ENCODE measurements at regions not wholly inside any gene's neighbourhood (a gene's known extent, or its start where the extent isn't known, plus 50 kb on each side); places are given as distances from the start of the nearest gene placed in this dataset.

DNA sequence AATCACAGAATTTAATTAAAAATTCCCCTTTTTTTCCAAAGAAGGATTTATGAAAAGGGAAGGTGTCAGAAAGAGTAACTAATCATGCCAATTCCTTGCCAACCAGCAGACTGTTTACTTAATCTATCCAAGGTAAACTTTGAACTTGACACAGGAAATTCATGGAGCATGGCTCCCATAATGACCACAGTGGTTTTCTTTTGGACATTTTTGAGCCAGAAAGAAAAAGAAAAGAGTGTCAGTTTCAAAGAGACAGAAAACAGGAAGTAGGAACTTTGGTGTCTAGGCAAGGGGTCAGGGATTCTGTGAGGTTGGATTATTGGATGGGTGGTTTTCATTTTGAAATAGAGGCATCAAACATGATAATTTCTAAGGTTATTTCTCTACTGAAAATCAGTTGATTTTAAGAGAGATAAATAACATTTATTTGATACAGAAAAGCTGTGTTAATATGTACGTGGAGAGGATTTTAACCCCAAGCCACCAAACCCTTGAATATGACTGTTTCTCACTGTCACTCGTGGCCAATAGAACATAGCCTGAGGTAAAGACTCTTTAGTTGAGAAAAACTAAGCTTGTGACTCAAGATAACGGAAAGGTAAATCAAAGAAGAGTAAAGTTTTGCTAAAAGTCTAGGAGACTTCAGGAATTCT, 196.1 kb downstream of the TTC6 start (continued):
- TF ChIP-seq PAXIP1 (CRISPR knock-in tag; conservative IDR thresholded peaks at IDR 0.05) (peak; percentile 98), ZFP36L1 (CRISPR knock-in tag; IDR thresholded peaks at IDR 0.05) (0 out of 2 replicates have a peak, but pooled peaks have one; percentile 34), ATF3 (CRISPR knock-in tag; IDR thresholded peaks at IDR 0.05) (no peak; the same call in 1 of the 2 replicates), ISX (CRISPR knock-in tag; conservative IDR thresholded peaks at IDR 0.05) (no peak), HMG20A (CRISPR knock-in tag; IDR thresholded peaks at IDR 0.05; ENCODE audit: borderline replicate concordance) (peak; percentile 93), ZNF678 (CRISPR knock-in tag; IDR thresholded peaks at IDR 0.05) (no peak), ZNF205 (CRISPR knock-in tag; IDR thresholded peaks at IDR 0.05) (peak; percentile 86), MLX (CRISPR knock-in tag; IDR thresholded peaks at IDR 0.05) (peak; percentile 95), GATAD2A (CRISPR knock-in tag; IDR thresholded peaks at IDR 0.05) (peak; percentile 99), TBX3 (IDR thresholded peaks at IDR 0.05; ENCODE audit: borderline replicate concordance) (peak; percentile 80; the same call in 1 of the 2 replicates), NFE2 (CRISPR knock-in tag; IDR thresholded peaks at IDR 0.05) (no peak), ZNF547 (CRISPR knock-in tag; IDR thresholded peaks at IDR 0.05) (0 out of 2 replicates have a peak, but pooled peaks have one; percentile 40), ZNF121 (CRISPR knock-in tag; IDR thresholded peaks at IDR 0.05) (no peak), KLF11 (CRISPR knock-in tag; IDR thresholded peaks at IDR 0.05) (peak; percentile 65; the same call in 1 of the 2 replicates), ZNF501 (CRISPR knock-in tag; IDR thresholded peaks at IDR 0.05) (no peak), KLF16 (CRISPR knock-in tag; IDR thresholded peaks at IDR 0.05) (peak in 1 of 2 experiments; percentile 52; a peak in 1 of 4 replicates), SP140L (CRISPR knock-in tag; IDR thresholded peaks at IDR 0.05; ENCODE audit: borderline replicate concordance) (peak; percentile 90; the same call in 1 of the 2 replicates), ELF4 (CRISPR knock-in tag; IDR thresholded peaks at IDR 0.05; ENCODE audit: borderline replicate concordance) (no peak), KDM6A (CRISPR knock-in tag; IDR thresholded peaks at IDR 0.05; ENCODE audit: low read depth) (peak; percentile 88)
- TF ChIP-seq, protein P1, sequence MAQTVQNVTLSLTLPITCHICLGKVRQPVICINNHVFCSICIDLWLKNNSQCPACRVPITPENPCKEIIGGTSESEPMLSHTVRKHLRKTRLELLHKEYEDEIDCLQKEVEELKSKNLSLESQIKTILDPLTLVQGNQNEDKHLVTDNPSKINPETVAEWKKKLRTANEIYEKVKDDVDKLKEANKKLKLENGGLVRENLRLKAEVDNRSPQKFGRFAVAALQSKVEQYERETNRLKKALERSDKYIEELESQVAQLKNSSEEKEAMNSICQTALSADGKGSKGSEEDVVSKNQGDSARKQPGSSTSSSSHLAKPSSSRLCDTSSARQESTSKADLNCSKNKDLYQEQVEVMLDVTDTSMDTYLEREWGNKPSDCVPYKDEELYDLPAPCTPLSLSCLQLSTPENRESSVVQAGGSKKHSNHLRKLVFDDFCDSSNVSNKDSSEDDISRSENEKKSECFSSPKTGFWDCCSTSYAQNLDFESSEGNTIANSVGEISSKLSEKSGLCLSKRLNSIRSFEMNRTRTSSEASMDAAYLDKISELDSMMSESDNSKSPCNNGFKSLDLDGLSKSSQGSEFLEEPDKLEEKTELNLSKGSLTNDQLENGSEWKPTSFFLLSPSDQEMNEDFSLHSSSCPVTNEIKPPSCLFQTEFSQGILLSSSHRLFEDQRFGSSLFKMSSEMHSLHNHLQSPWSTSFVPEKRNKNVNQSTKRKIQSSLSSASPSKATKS (CRISPR knock-in tag; IDR thresholded peaks at IDR 0.05) = no peak
- TF ChIP-seq, protein P2, sequence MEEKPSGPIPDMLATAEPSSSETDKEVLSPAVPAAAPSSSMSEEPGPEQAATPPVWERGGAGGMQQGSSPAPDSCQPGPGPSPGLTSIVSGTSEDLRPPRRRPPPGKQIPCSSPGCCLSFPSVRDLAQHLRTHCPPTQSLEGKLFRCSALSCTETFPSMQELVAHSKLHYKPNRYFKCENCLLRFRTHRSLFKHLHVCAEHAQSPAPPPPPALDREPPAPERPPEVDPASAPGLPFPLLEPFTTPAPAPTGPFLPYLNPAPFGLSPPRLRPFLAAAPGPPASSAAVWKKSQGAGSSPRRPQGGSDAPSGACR (CRISPR knock-in tag; IDR thresholded peaks at IDR 0.05) = peak; percentile 77; the same call in 1 of the 2 replicates
- TF ChIP-seq, protein P3, sequence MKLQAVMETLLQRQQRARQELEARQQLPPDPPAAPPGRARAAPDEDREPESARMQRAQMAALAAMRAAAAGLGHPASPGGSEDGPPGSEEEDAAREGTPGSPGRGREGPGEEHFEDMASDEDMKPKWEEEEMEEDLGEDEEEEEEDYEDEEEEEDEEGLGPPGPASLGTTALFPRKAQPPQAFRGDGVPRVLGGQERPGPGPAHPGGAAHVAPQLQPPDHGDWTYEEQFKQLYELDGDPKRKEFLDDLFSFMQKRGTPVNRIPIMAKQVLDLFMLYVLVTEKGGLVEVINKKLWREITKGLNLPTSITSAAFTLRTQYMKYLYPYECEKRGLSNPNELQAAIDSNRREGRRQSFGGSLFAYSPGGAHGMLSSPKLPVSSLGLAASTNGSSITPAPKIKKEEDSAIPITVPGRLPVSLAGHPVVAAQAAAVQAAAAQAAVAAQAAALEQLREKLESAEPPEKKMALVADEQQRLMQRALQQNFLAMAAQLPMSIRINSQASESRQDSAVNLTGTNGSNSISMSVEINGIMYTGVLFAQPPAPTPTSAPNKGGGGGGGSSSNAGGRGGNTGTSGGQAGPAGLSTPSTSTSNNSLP (IDR thresholded peaks at IDR 0.05; ENCODE audit: low read depth, low read length) = peak; percentile 93
